A673 (cell line): ENCODE measurements at regions not wholly inside any gene's neighbourhood (a gene's known extent, or its start where the extent isn't known, plus 50 kb on each side); places are given as distances from the start of the nearest gene placed in this dataset.

Experiments used
- BruUV-seq: library from RNA; stranded (reverse); fragments of 400-500 nt; replicated peaks from 2 replicates; lab custom pipeline; 2021; lab: Mats Ljungman, UMichigan
- CTCF ChIA-PET: fragments of 300-600 bp; sonication (Branson Sonifier 250); formaldehyde crosslinking; loops from one replicate; lab custom pipeline; 2022; ENCODE audit warnings: antibody characterized with exemption; lab: Charles Lee
- POLR2A ChIA-PET: fragments of 300-600 bp; sonication (Branson Sonifier 250); formaldehyde crosslinking; loops from one replicate; lab custom pipeline; 2022; ENCODE audit warnings: antibody characterized with exemption; ENCODE audit not compliant: low non-redundant PET; lab: Charles Lee
- DNase-seq: peaks from one replicate; pipeline ENCODE4 v3.0.0-alpha.2; 2015; ENCODE audit warnings: low spot score
- H3K27ac ChIP-seq: fragments of 200-600 bp; sonication (generic); 2 replicates; pipeline ENCODE4 v1.5.1; 2016; ENCODE audit warnings: mixed run types, low read depth, mild to moderate bottlenecking, mixed read lengths, antibody characterized with exemption, low read length; ENCODE audit not compliant: poor library complexity, severe bottlenecking
- H3K27me3 ChIP-seq: fragments of 200-600 bp; sonication (generic); replicated peaks from 2 replicates; pipeline ENCODE4 v1.6.1; 2017; ENCODE audit warnings: mixed run types, low read depth, mild to moderate bottlenecking, mixed read lengths, antibody characterized with exemption, low read length; ENCODE audit not compliant: insufficient read depth, poor library complexity
- H3K36me3 ChIP-seq: fragments of 200-600 bp; sonication (generic); 2 replicates; pipeline ENCODE4 v1.6.1; 2016; ENCODE audit warnings: mixed run types, mild to moderate bottlenecking, mixed read lengths, antibody characterized with exemption, low read length; ENCODE audit not compliant: insufficient read depth, poor library complexity, severe bottlenecking
- H3K4me1 ChIP-seq: fragments of 200-600 bp; sonication (generic); 2 replicates; pipeline ENCODE4 v1.6.1; 2017; ENCODE audit warnings: mixed run types, mild to moderate bottlenecking, mixed read lengths, antibody characterized with exemption, low read length; ENCODE audit not compliant: insufficient read depth, poor library complexity, severe bottlenecking
- H3K4me3 ChIP-seq: fragments of 200-600 bp; sonication (generic); 2 replicates; pipeline ENCODE4 v1.5.1; 2016; ENCODE audit warnings: low read depth, mixed run types, mild to moderate bottlenecking, mixed read lengths, low read length; ENCODE audit not compliant: poor library complexity, severe bottlenecking
- H3K9me3 ChIP-seq: fragments of 200-600 bp; sonication (generic); 2 replicates; pipeline ENCODE4 v1.6.1; 2016; ENCODE audit warnings: mixed run types, low read depth, mild to moderate bottlenecking, mixed read lengths, antibody characterized with exemption, low read length; ENCODE audit not compliant: poor library complexity, severe bottlenecking
- EZH2 ChIP-seq: fragments of 200-600 bp; sonication (generic); IDR thresholded peaks from 2 replicates; pipeline ENCODE4 v1.6.1; 2017; ENCODE audit warnings: borderline replicate concordance, low read depth, mild to moderate bottlenecking, mixed read lengths, antibody characterized with exemption, low read length; ENCODE audit not compliant: poor library complexity, severe bottlenecking
- intact Hi-C: fragments of 100-400 bp; cut with micrococcal nuclease; formaldehyde crosslinking; loops from one replicate; pipeline ENCODE4 v1.10.0; 2022; ENCODE audit not compliant: unreplicated experiment
- TF ChIP-seq, protein P1 (sequence below): fragments of 300-800, 200-600 bp; sonication (generic); conservative IDR thresholded peaks from 2 replicates; pipeline ENCODE4 v1.5.1; 2017; ENCODE audit warnings: low read depth, mild to moderate bottlenecking, antibody characterized with exemption, low read length, moderate library complexity, mixed read lengths

DNA sequence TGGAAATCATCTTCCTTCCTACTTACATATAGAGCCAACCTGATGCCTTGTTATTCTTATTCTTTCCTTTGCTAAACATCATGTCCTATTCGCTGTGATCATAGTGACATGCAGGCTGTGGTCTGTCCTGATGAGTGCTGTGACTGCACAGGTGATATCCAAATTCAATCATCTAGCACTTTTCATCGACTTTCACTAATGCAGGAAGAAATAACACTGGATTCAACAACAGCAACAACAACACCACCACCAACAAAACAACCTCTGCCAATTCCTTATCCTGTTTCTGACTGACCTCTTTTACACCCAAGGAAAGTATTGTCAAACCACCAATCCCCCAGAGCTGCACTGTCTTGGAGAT is 203.2 kb upstream of the PHYHIPL start:
- BruUV-seq, result no TSS peak
- CTCF ChIA-PET, result no interaction called here
- Histone ChIP-seq H3K36me3 (no peaks in the 10 kb centered on the region), H3K4me1 (no peaks in the 10 kb centered on the region), H3K9me3 (no peaks in the 10 kb centered on the region), H3K4me3 (no peak overlapping the region), H3K27ac (no peak overlapping the region), H3K27me3 (no peaks in the 10 kb centered on the region)
- TF ChIP-seq, protein P1, sequence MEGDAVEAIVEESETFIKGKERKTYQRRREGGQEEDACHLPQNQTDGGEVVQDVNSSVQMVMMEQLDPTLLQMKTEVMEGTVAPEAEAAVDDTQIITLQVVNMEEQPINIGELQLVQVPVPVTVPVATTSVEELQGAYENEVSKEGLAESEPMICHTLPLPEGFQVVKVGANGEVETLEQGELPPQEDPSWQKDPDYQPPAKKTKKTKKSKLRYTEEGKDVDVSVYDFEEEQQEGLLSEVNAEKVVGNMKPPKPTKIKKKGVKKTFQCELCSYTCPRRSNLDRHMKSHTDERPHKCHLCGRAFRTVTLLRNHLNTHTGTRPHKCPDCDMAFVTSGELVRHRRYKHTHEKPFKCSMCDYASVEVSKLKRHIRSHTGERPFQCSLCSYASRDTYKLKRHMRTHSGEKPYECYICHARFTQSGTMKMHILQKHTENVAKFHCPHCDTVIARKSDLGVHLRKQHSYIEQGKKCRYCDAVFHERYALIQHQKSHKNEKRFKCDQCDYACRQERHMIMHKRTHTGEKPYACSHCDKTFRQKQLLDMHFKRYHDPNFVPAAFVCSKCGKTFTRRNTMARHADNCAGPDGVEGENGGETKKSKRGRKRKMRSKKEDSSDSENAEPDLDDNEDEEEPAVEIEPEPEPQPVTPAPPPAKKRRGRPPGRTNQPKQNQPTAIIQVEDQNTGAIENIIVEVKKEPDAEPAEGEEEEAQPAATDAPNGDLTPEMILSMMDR, result no peak
- no peak for TF ChIP-seq EZH2
- intact Hi-C loops, result no loop called here
- POLR2A ChIA-PET, result no interaction called here
- no peak for DNase-seq

DNA sequence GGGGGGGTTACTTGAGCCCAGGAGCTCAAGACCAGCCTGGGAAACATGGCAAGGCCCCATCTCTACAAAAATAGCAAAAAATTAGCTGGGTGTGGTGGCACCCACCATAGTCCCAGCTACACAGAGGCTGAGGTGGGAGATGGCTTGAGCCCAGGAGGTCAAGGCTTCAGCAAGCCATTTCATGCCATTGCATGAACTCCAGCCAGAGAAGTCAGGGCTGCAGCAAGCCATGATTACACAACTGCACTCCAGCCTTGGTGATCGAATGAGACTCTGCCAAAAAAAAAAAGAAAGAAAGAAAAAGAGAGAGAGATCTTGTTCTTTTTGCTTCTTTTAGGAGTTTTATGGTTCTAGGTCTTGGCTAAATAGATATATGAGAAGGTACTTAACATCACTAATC is 200.2 kb upstream of the PHYHIPL start:
- H3K27me3 ChIP-seq, result no peaks in the 10 kb centered on the region
- no peak overlapping the region for H3K27ac ChIP-seq
- DNase-seq, result no peak
- BruUV-seq, result no TSS peak
- CTCF ChIA-PET, result no interaction called here
- POLR2A ChIA-PET, result no interaction called here
- TF ChIP-seq, protein P1, result no peak
- TF ChIP-seq EZH2, result no peak
- no peaks in the 10 kb centered on the region for H3K36me3 ChIP-seq
- no peaks in the 10 kb centered on the region for H3K4me1 ChIP-seq
- H3K4me3 ChIP-seq, result no peak overlapping the region
- intact Hi-C loops, result no loop called here
- no peaks in the 10 kb centered on the region for H3K9me3 ChIP-seq

DNA sequence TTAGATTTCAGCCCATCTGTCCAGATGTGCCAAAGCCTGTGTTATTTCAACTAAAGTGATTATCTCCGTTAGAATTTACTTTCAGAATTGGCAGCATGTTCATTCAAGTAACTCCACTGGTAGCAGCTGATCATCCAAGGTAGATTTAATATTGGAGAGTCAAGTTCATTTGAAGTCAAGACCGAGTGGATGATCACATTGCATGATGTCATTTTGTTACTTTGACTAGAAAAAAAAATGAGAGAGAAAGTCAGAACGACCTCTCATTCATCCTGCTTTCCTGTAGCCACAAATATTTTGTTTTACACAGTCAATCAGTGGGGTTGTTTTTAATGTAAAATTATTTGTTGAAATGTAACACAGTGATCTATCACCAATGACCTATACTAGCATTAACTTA is 196.7 kb upstream of the PHYHIPL start:
- TF ChIP-seq EZH2, result no peak
- TF ChIP-seq, protein P1, result no peak
- no peaks in the 10 kb centered on the region for H3K36me3 ChIP-seq
- DNase-seq, result no peak
- H3K4me1 ChIP-seq, result no peaks in the 10 kb centered on the region
- no TSS peak for BruUV-seq
- CTCF ChIA-PET, result interaction anchor here (0.5 kb wide), 1 partner anchor 220 kb away, joined by 3 read pairs; no protein-coding TSS in a partner anchor
- intact Hi-C loops, result no loop called here
- H3K27ac ChIP-seq, result no peak overlapping the region
- no peaks in the 10 kb centered on the region for H3K9me3 ChIP-seq
- no peaks in the 10 kb centered on the region for H3K27me3 ChIP-seq
- POLR2A ChIA-PET, result no interaction called here
- H3K4me3 ChIP-seq, result no peak overlapping the region
